Activated T-helper 1 cell treated with anti-CD3 and anti-CD28 coated beads, Interleukin-12 subunit alpha, Interleukin-12 subunit beta, Interleukin-2, Interleukin-4 antibody, amounts not matched to agents 30 ng/mL and 10 ng/mL and 1 ng/mL, durations not matched to agents 14 hours and 24 hours and 36 hours (primary cell): ENCODE measurements at regions not wholly inside any gene's neighbourhood (a gene's known extent, or its start where the extent isn't known, plus 50 kb on each side); places are given as distances from the start of the nearest gene placed in this dataset.

Experiments
- DNase-seq: peaks from one replicate; pipeline ENCODE4 v3.0.0; 2021; ENCODE audit warnings: low spot score
- H3K27ac Mint-ChIP-seq: one replicate; pipeline ENCODE4 v1.8.0; 2021; ENCODE audit warnings: mild to moderate bottlenecking, mixed read lengths
- H3K27me3 Mint-ChIP-seq: one replicate; pipeline ENCODE4 v1.8.0; 2022; ENCODE audit warnings: mild to moderate bottlenecking, moderate library complexity, mixed read lengths; ENCODE audit not compliant: insufficient read depth
- H3K36me3 Mint-ChIP-seq: one replicate; pipeline ENCODE4 v1.8.0; 2021; ENCODE audit warnings: low read depth, mixed read lengths
- H3K4me1 Mint-ChIP-seq: one replicate; pipeline ENCODE4 v1.8.0; 2021; ENCODE audit warnings: low read depth, mixed read lengths
- H3K4me3 Mint-ChIP-seq: one replicate; pipeline ENCODE4 v1.8.0; 2021; ENCODE audit warnings: mild to moderate bottlenecking, moderate library complexity, mixed read lengths
- H3K9me3 Mint-ChIP-seq: one replicate; pipeline ENCODE4 v1.8.0; 2021; ENCODE audit warnings: mixed read lengths
- intact Hi-C: fragments of 100-400 bp; cut with micrococcal nuclease; formaldehyde crosslinking; loops from one replicate; pipeline ENCODE4 v1.15.1; 2024

GRCh38 chr3:107307205-107307604 lies 70.0 kb upstream of the CCDC54 start:
- H3K36me3 Mint-ChIP-seq: no peaks in the 10 kb centered on the region
- peaks cover 7% of the 10 kb centered on the region for H3K27me3 Mint-ChIP-seq
- H3K27ac Mint-ChIP-seq: no peak overlapping the region
- H3K4me3 Mint-ChIP-seq: no peak overlapping the region
- DNase-seq: no peak
- H3K4me1 Mint-ChIP-seq: no peaks in the 10 kb centered on the region
- intact Hi-C loops: no loop called here
- no peaks in the 10 kb centered on the region for H3K9me3 Mint-ChIP-seq

GRCh38 chr3:107308716-107309115 lies 68.5 kb upstream of the CCDC54 start:
- Mint-ChIP-seq H3K27ac (no peak overlapping the region), H3K4me3 (no peak overlapping the region), H3K36me3 (no peaks in the 10 kb centered on the region), H3K4me1 (no peaks in the 10 kb centered on the region), H3K27me3 (peaks cover 8% of the 10 kb centered on the region), H3K9me3 (no peaks in the 10 kb centered on the region)
- intact Hi-C loops: no loop called here
- no peak for DNase-seq

- H3K9me3 Mint-ChIP-seq: no peaks in the 10 kb centered on the region
- DNase-seq: no peak
- peaks cover 8% of the 10 kb centered on the region for H3K27me3 Mint-ChIP-seq
- H3K27ac Mint-ChIP-seq: no peak overlapping the region
- H3K4me1 Mint-ChIP-seq: no peaks in the 10 kb centered on the region
- no peaks in the 10 kb centered on the region for H3K36me3 Mint-ChIP-seq
- no peak overlapping the region for H3K4me3 Mint-ChIP-seq
- intact Hi-C loops: no loop called here
Measured at GRCh38 chr3:107309312-107309711, 67.9 kb upstream of the CCDC54 start.

- intact Hi-C loops: no loop called here
- Mint-ChIP-seq H3K4me1 (no peaks in the 10 kb centered on the region), H3K9me3 (no peaks in the 10 kb centered on the region), H3K36me3 (no peaks in the 10 kb centered on the region), H3K27ac (no peak overlapping the region), H3K27me3 (peaks cover 6% of the 10 kb centered on the region), H3K4me3 (no peak overlapping the region)
- DNase-seq: no peak
Measured at GRCh38 chr3:107313711-107314110, 63.5 kb upstream of the CCDC54 start.

GRCh38 chr3:107315141-107315540 lies 62.1 kb upstream of the CCDC54 start:
- H3K4me1 Mint-ChIP-seq: no peaks in the 10 kb centered on the region
- DNase-seq: no peak
- H3K9me3 Mint-ChIP-seq: no peaks in the 10 kb centered on the region
- no peaks in the 10 kb centered on the region for H3K36me3 Mint-ChIP-seq
- peaks cover 3% of the 10 kb centered on the region for H3K27me3 Mint-ChIP-seq
- no peak overlapping the region for H3K4me3 Mint-ChIP-seq
- intact Hi-C loops: no loop called here
- H3K27ac Mint-ChIP-seq: no peak overlapping the region

- no peaks in the 10 kb centered on the region for H3K36me3 Mint-ChIP-seq
- H3K9me3 Mint-ChIP-seq: no peaks in the 10 kb centered on the region
Measured at GRCh38 chr3:107323723-107324122, 53.5 kb upstream of the CCDC54 start.

GRCh38 chr3:107325446-107325845 lies 51.8 kb upstream of the CCDC54 start:
- no peak overlapping the region for H3K27ac Mint-ChIP-seq
- intact Hi-C loops: no loop called here
- H3K9me3 Mint-ChIP-seq: no peaks in the 10 kb centered on the region

More at GRCh38 chr3:107323723-107324122, 53.5 kb upstream of the CCDC54 start:
- DNase-seq: no peak
- H3K4me3 Mint-ChIP-seq: no peak overlapping the region
- peaks cover 3% of the 10 kb centered on the region for H3K27me3 Mint-ChIP-seq
- no peak overlapping the region for H3K27ac Mint-ChIP-seq
- no peaks in the 10 kb centered on the region for H3K4me1 Mint-ChIP-seq
- intact Hi-C loops: no loop called here

More at GRCh38 chr3:107325446-107325845, 51.8 kb upstream of the CCDC54 start:
- Mint-ChIP-seq H3K27me3 (peaks cover 3% of the 10 kb centered on the region), H3K4me3 (no peak overlapping the region), H3K4me1 (no peaks in the 10 kb centered on the region), H3K36me3 (no peaks in the 10 kb centered on the region)
- DNase-seq: no peak
